D721Med (cell line): ENCODE measurements at regions not wholly inside any gene's neighbourhood (a gene's known extent, or its start where the extent isn't known, plus 50 kb on each side); places are given as distances from the start of the nearest gene placed in this dataset.

Experiments used
- DNase-seq: peaks from one replicate; pipeline ENCODE4 v3.0.0; 2011; ENCODE audit warnings: low spot score; ENCODE audit not compliant: insufficient read length
- FAIRE-seq: peaks from 2 replicates; lab custom pipeline; 2011; peaks lifted over from hg19 to GRCh38; lab: Jason Lieb, UNC
- TF ChIP-seq, protein P1 (sequence below): IDR thresholded peaks from 2 replicates; pipeline ENCODE4 v1.5.1; 2012; ENCODE audit warnings: mild to moderate bottlenecking, control low read depth; ENCODE audit not compliant: insufficient read depth; ENCODE audit errors: missing control alignments

DNA sequence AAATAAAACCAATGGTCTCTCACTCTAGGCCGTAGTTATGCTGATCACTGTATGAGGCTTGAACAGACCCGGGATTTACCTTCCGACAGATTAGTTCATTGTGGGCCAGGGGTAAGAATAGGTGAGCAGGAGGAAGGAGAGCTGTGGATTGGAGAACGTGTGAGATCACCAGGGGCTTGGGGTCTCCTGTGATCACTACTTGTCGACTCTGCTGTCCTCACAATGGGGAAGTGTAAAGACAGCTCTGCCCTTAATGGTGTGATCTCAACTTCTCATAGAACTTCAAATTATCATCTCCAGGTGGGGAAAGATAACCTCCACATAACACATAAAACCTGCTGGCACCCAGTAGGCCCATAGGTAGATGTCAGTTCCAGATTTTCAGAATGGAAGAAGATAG, 56.2 kb upstream of the RPS6KA3 start:
- FAIRE-seq (no peak), DNase-seq (no peak)

DNA sequence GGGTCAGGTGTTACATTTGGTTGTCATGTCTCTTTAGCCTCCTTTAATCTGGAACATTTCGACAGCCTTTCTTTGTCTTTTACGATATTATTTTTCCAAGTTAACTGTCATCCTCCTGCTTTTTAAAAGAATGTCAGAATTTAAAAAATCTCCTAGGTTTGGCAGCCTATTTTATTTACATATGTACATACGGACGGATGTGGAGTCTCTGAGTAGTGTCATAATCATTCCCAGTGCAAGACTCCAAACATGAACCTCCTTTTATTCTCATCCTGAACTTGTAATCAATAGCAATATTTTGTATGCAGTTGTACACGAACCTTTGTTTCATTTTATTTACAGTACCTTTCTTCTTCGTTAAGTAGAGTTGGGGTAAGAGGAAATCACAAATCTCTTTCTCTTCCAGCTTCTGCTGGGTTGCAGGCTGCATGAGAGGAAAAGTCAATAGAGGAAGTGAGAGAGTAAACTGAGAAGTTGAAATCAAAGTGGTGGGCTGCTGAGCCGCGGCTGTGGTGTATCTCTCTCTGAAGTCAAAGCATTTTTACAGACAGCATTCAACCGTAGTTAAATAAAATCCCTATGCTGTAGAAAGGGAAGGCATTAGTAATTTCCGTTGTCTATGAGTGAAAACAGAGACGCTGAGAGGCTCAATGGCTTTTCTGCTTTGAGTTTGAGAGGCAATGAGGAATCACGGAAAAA, 53.9 kb upstream of the RPS6KA3 start:
- TF ChIP-seq, protein P1, sequence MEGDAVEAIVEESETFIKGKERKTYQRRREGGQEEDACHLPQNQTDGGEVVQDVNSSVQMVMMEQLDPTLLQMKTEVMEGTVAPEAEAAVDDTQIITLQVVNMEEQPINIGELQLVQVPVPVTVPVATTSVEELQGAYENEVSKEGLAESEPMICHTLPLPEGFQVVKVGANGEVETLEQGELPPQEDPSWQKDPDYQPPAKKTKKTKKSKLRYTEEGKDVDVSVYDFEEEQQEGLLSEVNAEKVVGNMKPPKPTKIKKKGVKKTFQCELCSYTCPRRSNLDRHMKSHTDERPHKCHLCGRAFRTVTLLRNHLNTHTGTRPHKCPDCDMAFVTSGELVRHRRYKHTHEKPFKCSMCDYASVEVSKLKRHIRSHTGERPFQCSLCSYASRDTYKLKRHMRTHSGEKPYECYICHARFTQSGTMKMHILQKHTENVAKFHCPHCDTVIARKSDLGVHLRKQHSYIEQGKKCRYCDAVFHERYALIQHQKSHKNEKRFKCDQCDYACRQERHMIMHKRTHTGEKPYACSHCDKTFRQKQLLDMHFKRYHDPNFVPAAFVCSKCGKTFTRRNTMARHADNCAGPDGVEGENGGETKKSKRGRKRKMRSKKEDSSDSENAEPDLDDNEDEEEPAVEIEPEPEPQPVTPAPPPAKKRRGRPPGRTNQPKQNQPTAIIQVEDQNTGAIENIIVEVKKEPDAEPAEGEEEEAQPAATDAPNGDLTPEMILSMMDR, result no peak
- no peak for FAIRE-seq

More for the DNA sequence above, 56.2 kb upstream of the RPS6KA3 start:
- TF ChIP-seq, protein P1, result no peak

DNA sequence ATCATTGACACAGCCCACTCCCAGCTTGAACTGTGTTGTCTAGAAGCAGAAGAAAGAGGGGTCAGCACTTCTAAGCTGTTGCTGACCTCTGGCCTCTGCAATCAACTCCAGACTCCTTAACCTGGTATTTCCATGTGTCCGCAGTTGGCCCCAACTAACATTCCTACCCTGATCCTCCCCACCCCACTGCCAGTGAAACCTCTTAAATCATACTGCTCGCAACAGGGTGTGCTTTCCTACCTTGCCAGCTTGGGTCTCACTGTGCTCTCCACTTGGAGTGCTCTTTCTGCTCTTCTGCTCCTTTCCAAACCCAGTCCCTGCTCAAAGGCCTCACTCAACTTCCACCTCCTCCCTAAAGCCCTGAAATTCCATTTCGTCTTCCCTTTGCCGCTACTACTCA, 52.3 kb upstream of the RPS6KA3 start:
- TF ChIP-seq, protein P1, result no peak
- FAIRE-seq (no peak), DNase-seq (no peak)

More for the DNA sequence above, 53.9 kb upstream of the RPS6KA3 start:
- no peak for DNase-seq

DNA sequence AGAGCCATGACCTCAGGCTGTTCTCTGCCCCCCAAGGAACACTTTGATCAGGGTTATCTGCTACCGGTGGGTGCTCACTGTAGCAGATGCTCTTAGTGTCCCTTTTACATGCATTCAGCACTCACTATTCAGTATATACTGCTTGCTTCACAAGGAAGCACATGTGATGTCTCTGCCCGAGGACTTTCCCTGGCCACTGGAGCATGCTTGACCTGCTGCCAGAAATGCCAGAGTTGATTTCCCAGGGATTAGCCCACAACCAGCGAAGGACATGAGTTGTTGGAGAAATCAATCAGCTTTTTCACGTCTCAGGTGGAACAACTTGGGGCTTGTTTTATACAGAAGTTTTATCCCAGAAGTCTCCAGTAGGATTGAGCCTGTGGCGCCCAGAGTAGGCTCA, 51.2 kb upstream of the RPS6KA3 start:
- FAIRE-seq (no peak), DNase-seq (no peak)
- TF ChIP-seq, protein P1, result no peak
